ENCODE measurements at regions not wholly inside any gene's neighbourhood (a gene's known extent, or its start where the extent isn't known, plus 50 kb on each side); places are given as distances from the start of the nearest gene placed in this dataset.

DNA sequence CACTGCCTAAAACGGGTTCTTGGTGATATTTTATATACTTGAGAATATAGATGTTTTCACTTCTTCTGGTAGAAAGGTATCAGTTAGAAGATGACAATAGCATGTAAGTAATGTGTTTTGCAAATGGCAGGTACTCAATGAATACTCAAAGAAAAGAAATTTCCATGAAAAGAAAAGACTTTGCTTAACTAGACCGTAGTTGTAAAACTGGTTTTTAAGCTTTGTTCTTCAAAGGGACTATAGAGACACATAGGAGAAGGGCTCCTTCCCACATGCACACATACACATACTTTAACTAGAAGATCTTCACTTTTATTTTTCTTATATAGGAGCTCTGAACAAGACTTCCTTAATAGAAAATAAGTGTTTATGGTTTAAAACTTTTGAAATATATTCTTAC, 215.3 kb upstream of the RND3 start:
- TF ChIP-seq, protein P1, sequence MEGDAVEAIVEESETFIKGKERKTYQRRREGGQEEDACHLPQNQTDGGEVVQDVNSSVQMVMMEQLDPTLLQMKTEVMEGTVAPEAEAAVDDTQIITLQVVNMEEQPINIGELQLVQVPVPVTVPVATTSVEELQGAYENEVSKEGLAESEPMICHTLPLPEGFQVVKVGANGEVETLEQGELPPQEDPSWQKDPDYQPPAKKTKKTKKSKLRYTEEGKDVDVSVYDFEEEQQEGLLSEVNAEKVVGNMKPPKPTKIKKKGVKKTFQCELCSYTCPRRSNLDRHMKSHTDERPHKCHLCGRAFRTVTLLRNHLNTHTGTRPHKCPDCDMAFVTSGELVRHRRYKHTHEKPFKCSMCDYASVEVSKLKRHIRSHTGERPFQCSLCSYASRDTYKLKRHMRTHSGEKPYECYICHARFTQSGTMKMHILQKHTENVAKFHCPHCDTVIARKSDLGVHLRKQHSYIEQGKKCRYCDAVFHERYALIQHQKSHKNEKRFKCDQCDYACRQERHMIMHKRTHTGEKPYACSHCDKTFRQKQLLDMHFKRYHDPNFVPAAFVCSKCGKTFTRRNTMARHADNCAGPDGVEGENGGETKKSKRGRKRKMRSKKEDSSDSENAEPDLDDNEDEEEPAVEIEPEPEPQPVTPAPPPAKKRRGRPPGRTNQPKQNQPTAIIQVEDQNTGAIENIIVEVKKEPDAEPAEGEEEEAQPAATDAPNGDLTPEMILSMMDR (IDR thresholded peaks at IDR 0.05), result no peak
- TF ChIP-seq POLR2A (IDR thresholded peaks at IDR 0.05), result no peak
